ENCODE measurements at regions not wholly inside any gene's neighbourhood (a gene's known extent, or its start where the extent isn't known, plus 50 kb on each side); places are given as distances from the start of the nearest gene placed in this dataset.
"Not testable (repeated sequence)": the region's sequence is repeated elsewhere in the genome, so short reads cannot be mapped to it uniquely, and the experiment has no call there.

- no peak for DNase-seq (ENCODE audit: low read depth)
Measured at GRCh38 chrX:40853004-40853815, 117.9 kb upstream of the MED14 start.

GRCh38 chrX:40853816-40854123 is 118.4 kb upstream of the MED14 start:
- DNase-seq (ENCODE audit: low read depth): no peak

- no peak for DNase-seq (ENCODE audit: low read depth)
Measured at GRCh38 chrX:40854242-40854641, 118.9 kb upstream of the MED14 start.

GRCh38 chrX:40855411-40855810 is 120.1 kb upstream of the MED14 start:
- no peak for DNase-seq (ENCODE audit: low read depth)

- DNase-seq (ENCODE audit: low read depth): no peak
Measured at GRCh38 chrX:40855932-40856515, 120.7 kb upstream of the MED14 start.

GRCh38 chrX:40861952-40862554 is 126.7 kb upstream of the MED14 start:
- DNase-seq (ENCODE audit: low read depth): not testable (repeated sequence)

GRCh38 chrX:40863260-40863659 is 127.9 kb upstream of the MED14 start:
- DNase-seq (ENCODE audit: low read depth): not testable (repeated sequence)

- no peak for DNase-seq (ENCODE audit: low read depth)
Measured at GRCh38 chrX:40863671-40864070, 128.3 kb upstream of the MED14 start.

GRCh38 chrX:40864972-40865371 is 129.6 kb upstream of the MED14 start:
- peak; percentile 65 for DNase-seq (ENCODE audit: low read depth)

GRCh38 chrX:40866893-40867292 is 131.6 kb upstream of the MED14 start:
- DNase-seq (ENCODE audit: low read depth): peak; percentile 49

- no peak for DNase-seq (ENCODE audit: low read depth)
Measured at GRCh38 chrX:40867352-40867751, 132.0 kb upstream of the MED14 start.

GRCh38 chrX:40868868-40869267 is 133.5 kb upstream of the MED14 start:
- no peak for DNase-seq (ENCODE audit: low read depth)

- not testable (repeated sequence) for DNase-seq (ENCODE audit: low read depth)
Measured at GRCh38 chrX:40870982-40871381, 135.6 kb upstream of the MED14 start.

- DNase-seq (ENCODE audit: low read depth): no peak
Measured at GRCh38 chrX:40871385-40872082, 136.2 kb upstream of the MED14 start.

- no peak for DNase-seq (ENCODE audit: low read depth)
Measured at GRCh38 chrX:40872351-40872750, 137.0 kb upstream of the MED14 start.

- no peak for DNase-seq (ENCODE audit: low read depth)
Measured at GRCh38 chrX:40875476-40875875, 140.1 kb upstream of the MED14 start.

- DNase-seq (ENCODE audit: low read depth): no peak
Measured at GRCh38 chrX:40877887-40878286, 142.5 kb upstream of the MED14 start.

GRCh38 chrX:40878766-40879165 is 143.4 kb upstream of the MED14 start:
- DNase-seq (ENCODE audit: low read depth): no peak

GRCh38 chrX:40879172-40879571 is 143.8 kb upstream of the MED14 start:
- DNase-seq (ENCODE audit: low read depth): not testable (repeated sequence)

- DNase-seq (ENCODE audit: low read depth): no peak
Measured at GRCh38 chrX:40880712-40881111, 145.4 kb upstream of the MED14 start.

GRCh38 chrX:40883021-40883619 is 147.8 kb upstream of the MED14 start:
- no peak for DNase-seq (ENCODE audit: low read depth)

GRCh38 chrX:40885989-40886388 is 150.6 kb upstream of the MED14 start:
- DNase-seq (ENCODE audit: low read depth): no peak

All from GM04503 (cell line).